ENCODE measurements at regions not wholly inside any gene's neighbourhood (a gene's known extent, or its start where the extent isn't known, plus 50 kb on each side); places are given as distances from the start of the nearest gene placed in this dataset.

- TF ChIP-seq RAD51 (IDR thresholded peaks at IDR 0.05; ENCODE audit: borderline replicate concordance): no peak
- TF ChIP-seq CTCF (CRISPR knock-in tag; IDR thresholded peaks at IDR 0.05): no peak
- no peak for TF ChIP-seq MNT (IDR thresholded peaks at IDR 0.05)
- no peak for TF ChIP-seq JUND (CRISPR knock-in tag; IDR thresholded peaks at IDR 0.05)
- TF ChIP-seq TCF7L2 (IDR thresholded peaks at IDR 0.05; ENCODE audit: low read depth, low read length): no peak
- no peak for TF ChIP-seq PATZ1 (CRISPR knock-in tag; IDR thresholded peaks at IDR 0.05)
- no peak for TF ChIP-seq MXI1 (IDR thresholded peaks at IDR 0.05; ENCODE audit: borderline replicate concordance, low read depth, low read length)
- TF ChIP-seq SMARCE1 (IDR thresholded peaks at IDR 0.05; ENCODE audit: borderline replicate concordance): no peak
- TF ChIP-seq EP300 (IDR thresholded peaks at IDR 0.05; ENCODE audit: low read depth in 2 of 2, low read length in 2 of 2): no peak
- no peak for TF ChIP-seq EP300 (CRISPR knock-in tag; IDR thresholded peaks at IDR 0.05; ENCODE audit: borderline replicate concordance)
These were observed 90.0 kb downstream of the CCDC71L start for GRCh38 chr7:106570948-106571418.

Measured in HepG2 (cell line).